Endothelial cell of umbilical vein (primary cell): ENCODE measurements at regions not wholly inside any gene's neighbourhood (a gene's known extent, or its start where the extent isn't known, plus 50 kb on each side); places are given as distances from the start of the nearest gene placed in this dataset.

Experiments used
- CTCF ChIP-seq, 2 donors: IDR thresholded peaks; 1 replicate in 1 of 2; 2 replicates in 1 of 2; pipeline ENCODE4 v1.5.1; 2011; ENCODE audit warnings: low read length in 2 of 2, mild to moderate bottlenecking in 2 of 2, moderate library complexity in 2 of 2, control low read depth in 1 of 2, inconsistent platforms in 1 of 2, low read depth in 1 of 2; ENCODE audit not compliant: insufficient read depth in 1 of 2; ENCODE audit errors: extremely low read depth in 1 of 2
- EZH2 ChIP-seq: IDR thresholded peaks from 2 replicates; pipeline ENCODE4 v1.6.1; 2012; ENCODE audit warnings: borderline replicate concordance, low read depth, mild to moderate bottlenecking, moderate library complexity, low read length, inconsistent platforms; ENCODE audit not compliant: severe bottlenecking
- POLR2AphosphoS5 ChIP-seq: IDR thresholded peaks from 2 replicates; pipeline ENCODE4 v1.6.1; 2012; ENCODE audit warnings: low read depth, mild to moderate bottlenecking, control low read depth, low read length, moderate library complexity; ENCODE audit not compliant: insufficient read depth

- TF ChIP-seq CTCF (IDR thresholded peaks at IDR 0.05; ENCODE audit: extremely low read depth in 1 of 2, insufficient read depth in 1 of 2, low read depth in 1 of 2, low read length in 2 of 2) (no peak), EZH2 (no peak), POLR2AphosphoS5 (no peak)
Measured at GRCh38 chr6:49348561-49348960, 114.5 kb downstream of the MMUT start.
